OCI-LY7 (cell line): ENCODE measurements at regions not wholly inside any gene's neighbourhood (a gene's known extent, or its start where the extent isn't known, plus 50 kb on each side); places are given as distances from the start of the nearest gene placed in this dataset.

Experiments used
- BruUV-seq: library from RNA; stranded (reverse); fragments of 400-500 nt; replicated peaks from 2 replicates; lab custom pipeline; 2021; lab: Mats Ljungman, UMichigan
- CTCF ChIA-PET: fragments of 300-600 bp; sonication (Branson Sonifier 250); formaldehyde crosslinking; loops from one replicate; lab custom pipeline; 2022; ENCODE audit warnings: antibody characterized with exemption; ENCODE audit not compliant: unreplicated experiment; lab: Charles Lee
- POLR2A ChIA-PET: fragments of 300-600 bp; sonication (Branson Sonifier 250); formaldehyde crosslinking; loops from one replicate; lab custom pipeline; 2022; ENCODE audit warnings: antibody characterized with exemption; lab: Charles Lee
- DNase-seq: peaks from one replicate; pipeline ENCODE4 v3.0.0-alpha.2; 2015; ENCODE audit warnings: low spot score
- H2AFZ ChIP-seq: fragments of 200-600 bp; sonication (generic), shearing (Covaris generic); 2 replicates; pipeline ENCODE4 v1.6.1; 2014; ENCODE audit warnings: mild to moderate bottlenecking, antibody characterized with exemption, low read length, moderate library complexity
- H3K27ac ChIP-seq: fragments of 200-600 bp; sonication (generic); 2 replicates; pipeline ENCODE4 v1.5.1; 2014; ENCODE audit warnings: mixed run types, low read depth, mild to moderate bottlenecking, moderate library complexity, low read length, inconsistent platforms; ENCODE audit not compliant: poor library complexity, severe bottlenecking
- H3K36me3 ChIP-seq: fragments of 200-600 bp; sonication (generic); 2 replicates; pipeline ENCODE4 v1.6.1; 2014; ENCODE audit warnings: mild to moderate bottlenecking, antibody characterized with exemption, low read length, moderate library complexity, mixed read lengths; ENCODE audit not compliant: insufficient read depth
- H3K4me1 ChIP-seq: fragments of 200-600 bp; sonication (generic); 2 replicates; pipeline ENCODE4 v1.5.1; 2014; ENCODE audit warnings: mild to moderate bottlenecking, low read length; ENCODE audit not compliant: insufficient read depth, poor library complexity, severe bottlenecking
- H3K4me2 ChIP-seq: fragments of 200-600 bp; sonication (generic); 2 replicates; pipeline ENCODE4 v1.6.1; 2014; ENCODE audit warnings: mild to moderate bottlenecking, low read length
- H3K4me3 ChIP-seq: fragments of 200-600 bp; sonication (generic); 2 replicates; pipeline ENCODE4 v1.5.1; 2014; ENCODE audit warnings: mild to moderate bottlenecking, low read depth, low read length; ENCODE audit not compliant: poor library complexity, severe bottlenecking
- H3K79me2 ChIP-seq: fragments of 200-600 bp; sonication (generic); 2 replicates; pipeline ENCODE4 v1.6.1; 2016; ENCODE audit warnings: low read depth, mild to moderate bottlenecking, low read length, moderate library complexity, mixed read lengths; ENCODE audit not compliant: insufficient read depth
- H3K9me2 ChIP-seq: fragments of 200-600 bp; sonication (generic); 2 replicates; pipeline ENCODE4 v1.6.1; 2016; ENCODE audit warnings: mild to moderate bottlenecking, low read length, mixed read lengths; ENCODE audit not compliant: insufficient read depth
- H3K9me3 ChIP-seq: fragments of 200-600 bp; sonication (generic); 2 replicates; pipeline ENCODE4 v1.6.1; 2014; ENCODE audit warnings: mild to moderate bottlenecking, mixed run types, low read length, mixed read lengths
- H4K20me1 ChIP-seq: fragments of 200-600 bp; sonication (generic); 2 replicates; pipeline ENCODE4 v1.6.1; 2014; ENCODE audit warnings: mild to moderate bottlenecking, antibody characterized with exemption, low read length, moderate library complexity, mixed read lengths; ENCODE audit not compliant: insufficient read depth
- CTCF ChIP-seq: fragments of 200-600 bp; sonication (generic); conservative IDR thresholded peaks from 2 replicates; pipeline ENCODE4 v1.5.1; 2014; ENCODE audit warnings: mild to moderate bottlenecking, antibody characterized with exemption, low read length, moderate library complexity, mixed read lengths
- EZH2phosphoT487 ChIP-seq: fragments of 200-600 bp; sonication (generic); IDR thresholded peaks from 2 replicates; pipeline ENCODE4 v1.6.1; 2018; ENCODE audit warnings: low read depth, borderline replicate concordance, mild to moderate bottlenecking, mixed run types, antibody characterized with exemption, low read length, moderate library complexity, mixed read lengths
- intact Hi-C: fragments of 100-400 bp; cut with micrococcal nuclease; formaldehyde crosslinking; loops from one replicate; pipeline ENCODE4 v1.10.0; 2022; ENCODE audit not compliant: unreplicated experiment

- TF ChIP-seq CTCF, result no peak
- TF ChIP-seq EZH2phosphoT487, result no peak
- no peaks in the 10 kb centered on the region for H4K20me1 ChIP-seq
These were observed 74.4 kb upstream of the ACSL1 start for GRCh38 chr4:184900184-184900583.

GRCh38 chr4:184902550-184902949 is 76.8 kb upstream of the ACSL1 start:
- Histone ChIP-seq H3K36me3 (no peaks in the 10 kb centered on the region), H2AFZ (no peak overlapping the region), H3K9me2 (0 out of 2 replicates have a peak, but pooled peaks cover 3% of the 10 kb centered on the region), H3K9me3 (no peaks in the 10 kb centered on the region), H3K79me2 (no peaks in the 10 kb centered on the region), H4K20me1 (no peaks in the 10 kb centered on the region), H3K27ac (no peak overlapping the region), H3K4me1 (no peaks in the 10 kb centered on the region), H3K4me3 (no peak overlapping the region), H3K4me2 (no peak overlapping the region)
- no TSS peak for BruUV-seq
- intact Hi-C loops, result no loop called here
- POLR2A ChIA-PET, result interaction anchor here (0.7 to 0.9 kb wide), 2 partner anchors 23 to 42 kb away, joined by 3 read pairs; no protein-coding TSS in a partner anchor
- DNase-seq, result no peak
- TF ChIP-seq CTCF (no peak), EZH2phosphoT487 (no peak)
- CTCF ChIA-PET, result no interaction called here

More at GRCh38 chr4:184900184-184900583, 74.4 kb upstream of the ACSL1 start:
- H3K79me2 ChIP-seq, result no peaks in the 10 kb centered on the region
- ChIA-PET POLR2A (no interaction called here), CTCF (no interaction called here)
- intact Hi-C loops, result no loop called here
- H2AFZ ChIP-seq, result no peak overlapping the region
- DNase-seq, result no peak
- H3K4me2 ChIP-seq, result no peak overlapping the region
- no peak overlapping the region for H3K27ac ChIP-seq
- H3K4me1 ChIP-seq, result no peaks in the 10 kb centered on the region
- BruUV-seq, result no TSS peak
- H3K4me3 ChIP-seq, result no peak overlapping the region
- H3K9me3 ChIP-seq, result no peaks in the 10 kb centered on the region
- H3K36me3 ChIP-seq, result no peaks in the 10 kb centered on the region
- H3K9me2 ChIP-seq, result 0 out of 2 replicates have a peak, but pooled peaks cover 3% of the 10 kb centered on the region

- H3K36me3 ChIP-seq, result no peaks in the 10 kb centered on the region
- TF ChIP-seq EZH2phosphoT487 (no peak), CTCF (no peak)
- no peak overlapping the region for H2AFZ ChIP-seq
- no TSS peak for BruUV-seq
- no peaks in the 10 kb centered on the region for H4K20me1 ChIP-seq
- H3K4me1 ChIP-seq, result no peaks in the 10 kb centered on the region
- no peak overlapping the region for H3K4me3 ChIP-seq
- no peaks in the 10 kb centered on the region for H3K9me3 ChIP-seq
- H3K9me2 ChIP-seq, result no peaks in the 10 kb centered on the region
- intact Hi-C loops, result loop anchor here (5.0 kb wide), 1 partner anchor 159 kb away; no protein-coding TSS in a partner anchor
- POLR2A ChIA-PET, result interaction anchor here (0.6 kb wide), 2 partner anchors 68 to 122 kb away, joined by 3 read pairs; no protein-coding TSS in a partner anchor
- no peak overlapping the region for H3K27ac ChIP-seq
- H3K79me2 ChIP-seq, result no peaks in the 10 kb centered on the region
- no peak overlapping the region for H3K4me2 ChIP-seq
- CTCF ChIA-PET, result no interaction called here
- no peak for DNase-seq
These were observed 80.8 kb upstream of the ACSL1 start for GRCh38 chr4:184906480-184907097.
